Thyroid gland (tissue), 4 donors: ENCODE measurements at regions not wholly inside any gene's neighbourhood (a gene's known extent, or its start where the extent isn't known, plus 50 kb on each side); places are given as distances from the start of the nearest gene placed in this dataset.

ENCODE experiments used
- POLR2A ChIP-seq, 2 donors: fragments of 450-650 bp; IDR thresholded peaks; one replicate each; pipeline ENCODE4 v1.6.1; 2017; ENCODE audit warnings: antibody characterized with exemption in 2 of 2, mild to moderate bottlenecking in 2 of 2, moderate library complexity in 1 of 2
- TF ChIP-seq, protein P1 (sequence below), 6 experiments: fragments of 200-600 bp in 3 of 6; fragments of 450-650 bp in 3 of 6; sonication (generic) in 3 of 6; IDR thresholded peaks; one replicate each; pipeline ENCODE4 v1.5.1; 2016 to 2019; ENCODE audit warnings: antibody characterized with exemption in 6 of 6, mild to moderate bottlenecking in 2 of 6, inconsistent platforms in 1 of 6, moderate library complexity in 1 of 6

DNA sequence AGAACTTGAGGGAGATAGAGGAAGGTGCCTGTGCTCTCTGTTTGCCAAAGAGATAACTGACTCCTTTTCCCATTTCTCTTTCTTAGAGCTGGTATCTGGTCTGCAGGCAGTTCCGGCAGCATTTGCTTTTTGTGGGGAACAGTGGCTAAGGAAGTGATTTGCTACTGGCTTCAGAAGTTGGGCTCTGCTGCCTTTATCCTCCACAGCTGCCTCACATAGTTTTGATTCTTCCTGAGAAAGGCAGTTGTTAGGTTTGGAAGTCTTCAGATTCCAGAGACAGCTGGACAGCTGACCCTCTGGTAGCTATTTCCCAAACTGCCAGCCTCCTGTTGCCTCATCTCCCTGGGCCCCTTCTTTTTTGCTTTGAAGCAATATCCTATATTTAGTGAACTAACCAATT, 62.6 kb upstream of the MACF1 start:
- TF ChIP-seq, protein P1, sequence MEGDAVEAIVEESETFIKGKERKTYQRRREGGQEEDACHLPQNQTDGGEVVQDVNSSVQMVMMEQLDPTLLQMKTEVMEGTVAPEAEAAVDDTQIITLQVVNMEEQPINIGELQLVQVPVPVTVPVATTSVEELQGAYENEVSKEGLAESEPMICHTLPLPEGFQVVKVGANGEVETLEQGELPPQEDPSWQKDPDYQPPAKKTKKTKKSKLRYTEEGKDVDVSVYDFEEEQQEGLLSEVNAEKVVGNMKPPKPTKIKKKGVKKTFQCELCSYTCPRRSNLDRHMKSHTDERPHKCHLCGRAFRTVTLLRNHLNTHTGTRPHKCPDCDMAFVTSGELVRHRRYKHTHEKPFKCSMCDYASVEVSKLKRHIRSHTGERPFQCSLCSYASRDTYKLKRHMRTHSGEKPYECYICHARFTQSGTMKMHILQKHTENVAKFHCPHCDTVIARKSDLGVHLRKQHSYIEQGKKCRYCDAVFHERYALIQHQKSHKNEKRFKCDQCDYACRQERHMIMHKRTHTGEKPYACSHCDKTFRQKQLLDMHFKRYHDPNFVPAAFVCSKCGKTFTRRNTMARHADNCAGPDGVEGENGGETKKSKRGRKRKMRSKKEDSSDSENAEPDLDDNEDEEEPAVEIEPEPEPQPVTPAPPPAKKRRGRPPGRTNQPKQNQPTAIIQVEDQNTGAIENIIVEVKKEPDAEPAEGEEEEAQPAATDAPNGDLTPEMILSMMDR (IDR thresholded peaks at IDR 0.05), result no peak
- no peak for TF ChIP-seq POLR2A (IDR thresholded peaks at IDR 0.05)
